Sigmoid colon (tissue), 6 donors: ENCODE measurements at regions not wholly inside any gene's neighbourhood (a gene's known extent, or its start where the extent isn't known, plus 50 kb on each side); places are given as distances from the start of the nearest gene placed in this dataset.

Experiments
- DNase-seq: peaks from one replicate; pipeline ENCODE4 v3.0.0-alpha.2; 2019
- H3K27ac ChIP-seq, 4 donors: fragments of 200-600 bp; sonication (generic); one replicate each; pipeline ENCODE4 v1.5.1; 2016 to 2019; ENCODE audit warnings: mild to moderate bottlenecking in 1 of 4
- H3K27me3 ChIP-seq, 3 donors: fragments of 200-600 bp; sonication (generic); one replicate each; pipeline ENCODE4 v1.5.1; 2019; ENCODE audit warnings: mild to moderate bottlenecking in 1 of 3
- H3K36me3 ChIP-seq, 4 donors: fragments of 200-600 bp; sonication (generic); one replicate each; pipeline ENCODE4 v1.5.1; 2016 to 2019
- H3K4me1 ChIP-seq, 4 donors: fragments of 200-600 bp; sonication (generic); one replicate each; pipeline ENCODE4 v1.5.1; 2017 to 2019
- H3K4me3 ChIP-seq, 4 donors: fragments of 200-600 bp; sonication (generic); one replicate each; pipeline ENCODE4 v1.5.1; 2017 to 2019; ENCODE audit warnings: mild to moderate bottlenecking in 2 of 4, moderate library complexity in 1 of 4
- H3K9me3 ChIP-seq, 4 donors: fragments of 200-600 bp in 3 of 4; sonication (generic) in 3 of 4; one replicate each; pipeline versions ENCODE4 v1.5.1 to v1.6.1; 2013 to 2019
- EP300 ChIP-seq, 4 donors: sonication (generic); formaldehyde crosslinking; IDR thresholded peaks; one replicate each; pipeline ENCODE4 v1.6.1; 2017; ENCODE audit warnings: antibody characterized with exemption in 4 of 4
- POLR2A ChIP-seq, 2 donors: fragments of 450-650 bp; IDR thresholded peaks; one replicate each; pipeline ENCODE4 v1.6.1; 2016; ENCODE audit warnings: antibody characterized with exemption in 2 of 2, mild to moderate bottlenecking in 2 of 2, moderate library complexity in 2 of 2
- POLR2AphosphoS5 ChIP-seq, 4 donors: sonication (generic); formaldehyde crosslinking; IDR thresholded peaks; one replicate each; pipeline ENCODE4 v1.6.1; 2017; ENCODE audit warnings: antibody characterized with exemption in 4 of 4
- WGBS, 2 donors: extraction: QIAGEN DNeasy Blood & Tissue Kit; methylation state at CpG; one replicate each; pipeline ENCODE4 v1.1.7; 2013; 5-methylcytosine and 5-hydroxymethylcytosine counted together
- intact Hi-C: fragments of 100-400 bp; cut with DNase I; formaldehyde crosslinking; loops from one replicate; pipeline ENCODE4 v1.15.1; 2023
- TF ChIP-seq, protein P1 (sequence below), 4 experiments: fragments of 450-650 bp in 3 of 4; fragments of 200-600 bp in 1 of 4; IDR thresholded peaks; one replicate each; pipeline ENCODE4 v1.5.1; 2016 to 2019; ENCODE audit warnings: antibody characterized with exemption in 4 of 4, mild to moderate bottlenecking in 3 of 4, moderate library complexity in 2 of 4
- donor health status: healthy with polysubstance abuse.
- donor health status: healthy.

DNA sequence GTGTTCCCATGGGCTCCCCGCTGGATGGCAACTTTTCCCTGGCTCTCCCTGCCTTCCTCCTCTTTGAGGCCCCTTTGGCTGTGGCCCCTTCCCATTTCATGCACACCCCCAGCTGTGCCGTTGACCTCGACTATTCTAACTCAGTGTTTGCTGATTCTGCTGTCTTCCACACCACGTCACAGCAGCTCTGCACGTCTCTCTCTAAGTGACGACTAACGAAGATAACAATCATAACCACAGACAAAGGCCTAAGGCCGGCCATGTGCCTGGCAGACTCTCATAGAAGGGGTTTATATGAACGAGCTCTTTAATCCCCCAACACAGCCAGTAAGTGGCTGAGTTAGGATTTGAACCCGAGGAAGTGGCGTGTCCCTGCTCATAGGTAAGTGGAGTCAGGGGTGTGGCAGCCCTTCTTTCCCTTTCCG lies 151.5 kb upstream of the SHH start:
- DNase-seq: no peak
- H3K9me3 ChIP-seq: no peaks in the 10 kb centered on the region
- no peak overlapping the region for H3K4me3 ChIP-seq
- H3K4me1 ChIP-seq: no peaks in the 10 kb centered on the region
- WGBS, 2 donors: 82 to 90% methylated on average over 12 of the region's 12 CpGs
- TF ChIP-seq EP300 (IDR thresholded peaks at IDR 0.05) (no peak), POLR2A (IDR thresholded peaks at IDR 0.05) (no peak), POLR2AphosphoS5 (IDR thresholded peaks at IDR 0.05) (no peak)
- TF ChIP-seq, protein P1, sequence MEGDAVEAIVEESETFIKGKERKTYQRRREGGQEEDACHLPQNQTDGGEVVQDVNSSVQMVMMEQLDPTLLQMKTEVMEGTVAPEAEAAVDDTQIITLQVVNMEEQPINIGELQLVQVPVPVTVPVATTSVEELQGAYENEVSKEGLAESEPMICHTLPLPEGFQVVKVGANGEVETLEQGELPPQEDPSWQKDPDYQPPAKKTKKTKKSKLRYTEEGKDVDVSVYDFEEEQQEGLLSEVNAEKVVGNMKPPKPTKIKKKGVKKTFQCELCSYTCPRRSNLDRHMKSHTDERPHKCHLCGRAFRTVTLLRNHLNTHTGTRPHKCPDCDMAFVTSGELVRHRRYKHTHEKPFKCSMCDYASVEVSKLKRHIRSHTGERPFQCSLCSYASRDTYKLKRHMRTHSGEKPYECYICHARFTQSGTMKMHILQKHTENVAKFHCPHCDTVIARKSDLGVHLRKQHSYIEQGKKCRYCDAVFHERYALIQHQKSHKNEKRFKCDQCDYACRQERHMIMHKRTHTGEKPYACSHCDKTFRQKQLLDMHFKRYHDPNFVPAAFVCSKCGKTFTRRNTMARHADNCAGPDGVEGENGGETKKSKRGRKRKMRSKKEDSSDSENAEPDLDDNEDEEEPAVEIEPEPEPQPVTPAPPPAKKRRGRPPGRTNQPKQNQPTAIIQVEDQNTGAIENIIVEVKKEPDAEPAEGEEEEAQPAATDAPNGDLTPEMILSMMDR (IDR thresholded peaks at IDR 0.05): no peak
- intact Hi-C loops: no loop called here
- no peaks in the 10 kb centered on the region for H3K36me3 ChIP-seq
- H3K27ac ChIP-seq: no peak overlapping the region
- peaks cover 0 to 5% (median 0%) of the 10 kb centered on the region in 3 donors for H3K27me3 ChIP-seq

DNA sequence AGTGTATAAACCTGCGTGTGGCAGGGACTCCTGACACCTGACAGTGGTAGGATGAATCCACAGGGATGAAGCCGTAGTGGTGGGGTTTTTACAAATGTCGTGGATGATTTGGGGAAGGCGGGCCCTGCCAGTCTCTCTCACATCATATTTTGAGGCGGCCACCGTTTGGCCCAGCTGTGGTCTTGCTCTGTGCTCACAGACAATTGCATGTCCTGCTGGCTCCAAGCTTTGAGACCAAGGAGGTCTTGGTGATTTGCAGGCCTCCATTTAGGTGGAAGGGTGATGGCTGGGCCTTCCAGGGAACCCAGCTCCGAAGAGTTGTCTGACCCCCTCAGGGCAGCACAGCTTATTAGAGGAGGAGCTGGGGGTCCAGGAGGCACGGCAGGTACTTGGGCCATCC lies 151.1 kb upstream of the SHH start:
- intact Hi-C loops: no loop called here
- peak; percentile 45 for DNase-seq
- no peaks in the 10 kb centered on the region for H3K4me1 ChIP-seq
- no peaks in the 10 kb centered on the region for H3K9me3 ChIP-seq
- H3K4me3 ChIP-seq: no peak overlapping the region
- no peak overlapping the region for H3K27ac ChIP-seq
- TF ChIP-seq POLR2A (IDR thresholded peaks at IDR 0.05): no peak
- TF ChIP-seq, protein P1 (IDR thresholded peaks at IDR 0.05): no peak
- TF ChIP-seq EP300 (IDR thresholded peaks at IDR 0.05): no peak
- no peak for TF ChIP-seq POLR2AphosphoS5 (IDR thresholded peaks at IDR 0.05)
- peaks cover 0 to 5% (median 0%) of the 10 kb centered on the region in 3 donors for H3K27me3 ChIP-seq
- WGBS, 2 donors: 89 to 93% methylated on average over 8 of the region's 8 CpGs
- H3K36me3 ChIP-seq: no peaks in the 10 kb centered on the region

GRCh38 chr7:155962968-155963300 lies 150.7 kb upstream of the SHH start:
- Histone ChIP-seq H3K4me3 (no peak overlapping the region), H3K36me3 (no peaks in the 10 kb centered on the region), H3K9me3 (no peaks in the 10 kb centered on the region), H3K27ac (no peak overlapping the region), H3K4me1 (no peaks in the 10 kb centered on the region), H3K27me3 (peaks cover 0 to 5% (median 0%) of the 10 kb centered on the region in 3 donors)
- intact Hi-C loops: no loop called here
- TF ChIP-seq EP300 (IDR thresholded peaks at IDR 0.05): no peak
- TF ChIP-seq POLR2A (IDR thresholded peaks at IDR 0.05): no peak
- TF ChIP-seq POLR2AphosphoS5 (IDR thresholded peaks at IDR 0.05): no peak
- TF ChIP-seq, protein P1 (IDR thresholded peaks at IDR 0.05): no peak
- 93 to 95% methylated on average over 12 of the region's 12 CpGs for whole genome bisulfite sequencing, 2 donors
- peak; percentile 42 for DNase-seq

GRCh38 chr7:155962191-155962967 lies 150.1 kb upstream of the SHH start:
- DNase-seq: peak; percentile 26
- H3K4me1 ChIP-seq: no peaks in the 10 kb centered on the region
- 62 to 70% methylated on average over 13 of the region's 13 CpGs for WGBS, 2 donors
- no peaks in the 10 kb centered on the region for H3K9me3 ChIP-seq
- intact Hi-C loops: no loop called here
- H3K27me3 ChIP-seq: peaks cover 0 to 5% (median 0%) of the 10 kb centered on the region in 3 donors
- no peak overlapping the region for H3K27ac ChIP-seq
- H3K36me3 ChIP-seq: no peaks in the 10 kb centered on the region
- H3K4me3 ChIP-seq: no peak overlapping the region
- no peak for TF ChIP-seq EP300 (IDR thresholded peaks at IDR 0.05)
- no peak for TF ChIP-seq POLR2A (IDR thresholded peaks at IDR 0.05)
- TF ChIP-seq, protein P1 (IDR thresholded peaks at IDR 0.05): no peak
- no peak for TF ChIP-seq POLR2AphosphoS5 (IDR thresholded peaks at IDR 0.05)
